Prostate gland (tissue), 2 donors: ENCODE measurements at regions not wholly inside any gene's neighbourhood (a gene's known extent, or its start where the extent isn't known, plus 50 kb on each side); places are given as distances from the start of the nearest gene placed in this dataset.

Experiments used
- POLR2AphosphoS5 ChIP-seq: sonication (generic); formaldehyde crosslinking; IDR thresholded peaks from one replicate; pipeline ENCODE4 v1.6.1; 2017; ENCODE audit warnings: antibody characterized with exemption
- TF ChIP-seq, protein P1 (sequence below), 4 experiments: fragments of 200-600 bp in 2 of 4; fragments of 450-650 bp in 2 of 4; sonication (generic) in 2 of 4; IDR thresholded peaks; 1 replicate in 3 of 4; 2 replicates in 1 of 4; pipeline ENCODE4 v1.5.1; 2016 to 2019; ENCODE audit warnings: antibody characterized with exemption in 4 of 4, mild to moderate bottlenecking in 2 of 4, moderate library complexity in 2 of 4

DNA sequence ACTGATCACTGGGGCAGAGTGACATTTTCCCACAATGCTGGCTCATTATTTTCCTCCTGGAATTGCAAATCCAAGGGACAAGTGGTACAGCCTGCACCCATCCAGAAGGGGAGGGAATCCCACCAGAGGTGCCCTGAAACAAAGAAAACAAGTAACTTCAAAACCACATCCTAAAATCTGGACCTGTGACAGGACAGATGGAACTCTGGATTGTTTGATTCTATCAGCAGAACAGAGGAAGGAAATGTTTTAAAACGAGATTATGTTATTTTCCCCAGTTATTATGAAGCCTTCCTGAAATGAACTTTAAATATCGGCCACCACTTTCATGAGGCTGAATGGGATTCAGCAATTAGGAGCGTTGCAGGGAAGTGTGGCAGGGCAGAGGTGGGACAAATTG is 62.2 kb upstream of the ECHDC3 start:
- TF ChIP-seq, protein P1, sequence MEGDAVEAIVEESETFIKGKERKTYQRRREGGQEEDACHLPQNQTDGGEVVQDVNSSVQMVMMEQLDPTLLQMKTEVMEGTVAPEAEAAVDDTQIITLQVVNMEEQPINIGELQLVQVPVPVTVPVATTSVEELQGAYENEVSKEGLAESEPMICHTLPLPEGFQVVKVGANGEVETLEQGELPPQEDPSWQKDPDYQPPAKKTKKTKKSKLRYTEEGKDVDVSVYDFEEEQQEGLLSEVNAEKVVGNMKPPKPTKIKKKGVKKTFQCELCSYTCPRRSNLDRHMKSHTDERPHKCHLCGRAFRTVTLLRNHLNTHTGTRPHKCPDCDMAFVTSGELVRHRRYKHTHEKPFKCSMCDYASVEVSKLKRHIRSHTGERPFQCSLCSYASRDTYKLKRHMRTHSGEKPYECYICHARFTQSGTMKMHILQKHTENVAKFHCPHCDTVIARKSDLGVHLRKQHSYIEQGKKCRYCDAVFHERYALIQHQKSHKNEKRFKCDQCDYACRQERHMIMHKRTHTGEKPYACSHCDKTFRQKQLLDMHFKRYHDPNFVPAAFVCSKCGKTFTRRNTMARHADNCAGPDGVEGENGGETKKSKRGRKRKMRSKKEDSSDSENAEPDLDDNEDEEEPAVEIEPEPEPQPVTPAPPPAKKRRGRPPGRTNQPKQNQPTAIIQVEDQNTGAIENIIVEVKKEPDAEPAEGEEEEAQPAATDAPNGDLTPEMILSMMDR (IDR thresholded peaks at IDR 0.05): no peak
- no peak for TF ChIP-seq POLR2AphosphoS5
